Esophagus muscularis mucosa (tissue), 4 donors: ENCODE measurements at regions not wholly inside any gene's neighbourhood (a gene's known extent, or its start where the extent isn't known, plus 50 kb on each side); places are given as distances from the start of the nearest gene placed in this dataset.

Experiments
- CTCF ChIP-seq, 3 experiments: fragments of 200-600 bp in 2 of 3; fragments of 450-650 bp in 1 of 3; sonication (generic) in 2 of 3; IDR thresholded peaks; one replicate each; pipeline ENCODE4 v1.5.1; 2017 to 2019; ENCODE audit warnings: antibody characterized with exemption in 3 of 3, mild to moderate bottlenecking in 2 of 3, moderate library complexity in 1 of 3
- EP300 ChIP-seq: sonication (generic); formaldehyde crosslinking; IDR thresholded peaks from one replicate; pipeline ENCODE4 v1.6.1; 2017; ENCODE audit warnings: antibody characterized with exemption
- POLR2A ChIP-seq: fragments of 450-650 bp; IDR thresholded peaks from one replicate; pipeline ENCODE4 v1.6.1; 2017; ENCODE audit warnings: antibody characterized with exemption, moderate library complexity, mild to moderate bottlenecking, low read depth
- POLR2AphosphoS5 ChIP-seq, 2 donors: sonication (generic); formaldehyde crosslinking; IDR thresholded peaks; one replicate each; pipeline ENCODE4 v1.6.1; 2017; ENCODE audit warnings: antibody characterized with exemption in 2 of 2

- TF ChIP-seq EP300 (no peak), CTCF (IDR thresholded peaks at IDR 0.05) (no peak), POLR2A (no peak), POLR2AphosphoS5 (IDR thresholded peaks at IDR 0.05) (no peak)
Measured at GRCh38 chr6:89025633-89026032, 54.9 kb upstream of the PNRC1 start.
